Suprapubic skin (tissue), 4 donors: ENCODE measurements at regions not wholly inside any gene's neighbourhood (a gene's known extent, or its start where the extent isn't known, plus 50 kb on each side); places are given as distances from the start of the nearest gene placed in this dataset.

ENCODE experiments used
- DNase-seq, 2 donors: peaks; one replicate each; pipeline ENCODE4 v3.0.0-alpha.2; 2019; ENCODE audit warnings: low spot score in 2 of 2
- H3K27ac ChIP-seq: fragments of 200-600 bp; sonication (generic); one replicate; pipeline ENCODE4 v1.5.1; 2019
- H3K27me3 ChIP-seq: fragments of 200-600 bp; sonication (generic); one replicate; pipeline ENCODE4 v1.5.1; 2019
- H3K36me3 ChIP-seq: fragments of 200-600 bp; sonication (generic); one replicate; pipeline ENCODE4 v1.5.1; 2019
- H3K4me1 ChIP-seq: fragments of 200-600 bp; sonication (generic); one replicate; pipeline ENCODE4 v1.5.1; 2019
- H3K4me3 ChIP-seq: fragments of 200-600 bp; sonication (generic); one replicate; pipeline ENCODE4 v1.5.1; 2019; ENCODE audit warnings: mild to moderate bottlenecking
- H3K9me3 ChIP-seq: fragments of 200-600 bp; sonication (generic); one replicate; pipeline ENCODE4 v1.5.1; 2019
- CTCF ChIP-seq, 2 donors: fragments of 200-600 bp in 1 of 2; fragments of 450-650 bp in 1 of 2; sonication (generic) in 1 of 2; IDR thresholded peaks; one replicate each; pipeline ENCODE4 v1.5.1; 2016 to 2019; ENCODE audit warnings: antibody characterized with exemption in 2 of 2, mild to moderate bottlenecking in 1 of 2, moderate library complexity in 1 of 2
- EP300 ChIP-seq: sonication (generic); formaldehyde crosslinking; IDR thresholded peaks from one replicate; pipeline ENCODE4 v1.6.1; 2017; ENCODE audit warnings: antibody characterized with exemption
- POLR2A ChIP-seq, 2 donors: fragments of 450-650 bp; IDR thresholded peaks; one replicate each; pipeline ENCODE4 v1.6.1; 2017; ENCODE audit warnings: antibody characterized with exemption in 2 of 2, mild to moderate bottlenecking in 2 of 2, moderate library complexity in 2 of 2
- POLR2AphosphoS5 ChIP-seq, 3 donors: sonication (generic); formaldehyde crosslinking; IDR thresholded peaks; one replicate each; pipeline ENCODE4 v1.6.1; 2017; ENCODE audit warnings: antibody characterized with exemption in 3 of 3
- WGBS: methylation state at CpG from one replicate; pipeline ENCODE4 v1.1.5; 2018; 5-methylcytosine and 5-hydroxymethylcytosine counted together

GRCh38 chr18:78837754-78838153, 141.9 kb upstream of the SALL3 start:
- no peak overlapping the region for H3K27ac ChIP-seq
- 91% methylated on average over 14 of the region's 14 CpGs for WGBS
- no peaks in the 10 kb centered on the region for H3K4me1 ChIP-seq
- no peaks in the 10 kb centered on the region for H3K36me3 ChIP-seq
- H3K27me3 ChIP-seq, result no peaks in the 10 kb centered on the region
- H3K9me3 ChIP-seq, result no peaks in the 10 kb centered on the region
- TF ChIP-seq POLR2A (IDR thresholded peaks at IDR 0.05), result no peak
- no peak for TF ChIP-seq POLR2AphosphoS5 (IDR thresholded peaks at IDR 0.05)
- no peak for TF ChIP-seq EP300
- H3K4me3 ChIP-seq, result no peak overlapping the region
- DNase-seq, result no peak

GRCh38 chr18:78838183-78838582, 141.4 kb upstream of the SALL3 start:
- H3K9me3 ChIP-seq, result no peaks in the 10 kb centered on the region
- WGBS, result 96% methylated on average over 7 of the region's 7 CpGs

GRCh38 chr18:78849046-78849445, 130.6 kb upstream of the SALL3 start:
- Histone ChIP-seq H3K4me3 (no peak overlapping the region), H3K9me3 (peaks cover 4% of the 10 kb centered on the region), H3K36me3 (no peaks in the 10 kb centered on the region), H3K27me3 (no peaks in the 10 kb centered on the region), H3K4me1 (no peaks in the 10 kb centered on the region), H3K27ac (no peak overlapping the region)
- TF ChIP-seq POLR2A (IDR thresholded peaks at IDR 0.05) (no peak), POLR2AphosphoS5 (IDR thresholded peaks at IDR 0.05) (no peak), CTCF (IDR thresholded peaks at IDR 0.05) (no peak), EP300 (no peak)
- 86% methylated on average over 5 of the region's 5 CpGs for WGBS
- no peak for DNase-seq

More at GRCh38 chr18:78838183-78838582, 141.4 kb upstream of the SALL3 start:
- Histone ChIP-seq H3K36me3 (no peaks in the 10 kb centered on the region), H3K4me1 (no peaks in the 10 kb centered on the region), H3K27ac (no peak overlapping the region), H3K27me3 (no peaks in the 10 kb centered on the region), H3K4me3 (no peak overlapping the region)
- no peak for TF ChIP-seq POLR2A (IDR thresholded peaks at IDR 0.05)
- no peak for TF ChIP-seq EP300
- TF ChIP-seq POLR2AphosphoS5 (IDR thresholded peaks at IDR 0.05), result no peak
- TF ChIP-seq CTCF (IDR thresholded peaks at IDR 0.05), result no peak
- no peak for DNase-seq

- no peaks in the 10 kb centered on the region for H3K4me1 ChIP-seq
- no peak for DNase-seq
- no peak overlapping the region for H3K27ac ChIP-seq
- TF ChIP-seq EP300 (no peak), POLR2AphosphoS5 (IDR thresholded peaks at IDR 0.05) (no peak), POLR2A (IDR thresholded peaks at IDR 0.05) (no peak), CTCF (IDR thresholded peaks at IDR 0.05) (no peak)
- H3K9me3 ChIP-seq, result peaks cover 4% of the 10 kb centered on the region
- no peaks in the 10 kb centered on the region for H3K36me3 ChIP-seq
- H3K4me3 ChIP-seq, result no peak overlapping the region
- H3K27me3 ChIP-seq, result no peaks in the 10 kb centered on the region
- WGBS, result 84% methylated on average over 2 of the region's 2 CpGs
Measured at GRCh38 chr18:78849458-78849857, 130.2 kb upstream of the SALL3 start.

GRCh38 chr18:78853341-78853740, 126.3 kb upstream of the SALL3 start:
- Histone ChIP-seq H3K27me3 (peaks cover 15% of the 10 kb centered on the region), H3K4me1 (no peaks in the 10 kb centered on the region), H3K36me3 (no peaks in the 10 kb centered on the region), H3K4me3 (no peak overlapping the region), H3K9me3 (no peaks in the 10 kb centered on the region), H3K27ac (no peak overlapping the region)
- TF ChIP-seq CTCF (IDR thresholded peaks at IDR 0.05) (no peak), EP300 (no peak), POLR2A (IDR thresholded peaks at IDR 0.05) (no peak), POLR2AphosphoS5 (IDR thresholded peaks at IDR 0.05) (no peak)
- no peak for DNase-seq
- 75% methylated on average over 3 of the region's 3 CpGs for WGBS

- TF ChIP-seq POLR2AphosphoS5 (IDR thresholded peaks at IDR 0.05) (no peak), POLR2A (IDR thresholded peaks at IDR 0.05) (no peak), EP300 (no peak), CTCF (IDR thresholded peaks at IDR 0.05) (no peak)
- Histone ChIP-seq H3K9me3 (no peaks in the 10 kb centered on the region), H3K27ac (no peak overlapping the region), H3K27me3 (peaks cover 22% of the 10 kb centered on the region), H3K4me1 (no peaks in the 10 kb centered on the region), H3K4me3 (no peak overlapping the region), H3K36me3 (no peaks in the 10 kb centered on the region)
- 89% methylated on average over 4 of the region's 4 CpGs for WGBS
- no peak for DNase-seq
Measured at GRCh38 chr18:78855188-78855587, 124.4 kb upstream of the SALL3 start.
